ENCODE measurements at regions not wholly inside any gene's neighbourhood (a gene's known extent, or its start where the extent isn't known, plus 50 kb on each side); places are given as distances from the start of the nearest gene placed in this dataset.
"Not testable (repeated sequence)": the region's sequence is repeated elsewhere in the genome, so short reads cannot be mapped to it uniquely, and the experiment has no call there.

DNA sequence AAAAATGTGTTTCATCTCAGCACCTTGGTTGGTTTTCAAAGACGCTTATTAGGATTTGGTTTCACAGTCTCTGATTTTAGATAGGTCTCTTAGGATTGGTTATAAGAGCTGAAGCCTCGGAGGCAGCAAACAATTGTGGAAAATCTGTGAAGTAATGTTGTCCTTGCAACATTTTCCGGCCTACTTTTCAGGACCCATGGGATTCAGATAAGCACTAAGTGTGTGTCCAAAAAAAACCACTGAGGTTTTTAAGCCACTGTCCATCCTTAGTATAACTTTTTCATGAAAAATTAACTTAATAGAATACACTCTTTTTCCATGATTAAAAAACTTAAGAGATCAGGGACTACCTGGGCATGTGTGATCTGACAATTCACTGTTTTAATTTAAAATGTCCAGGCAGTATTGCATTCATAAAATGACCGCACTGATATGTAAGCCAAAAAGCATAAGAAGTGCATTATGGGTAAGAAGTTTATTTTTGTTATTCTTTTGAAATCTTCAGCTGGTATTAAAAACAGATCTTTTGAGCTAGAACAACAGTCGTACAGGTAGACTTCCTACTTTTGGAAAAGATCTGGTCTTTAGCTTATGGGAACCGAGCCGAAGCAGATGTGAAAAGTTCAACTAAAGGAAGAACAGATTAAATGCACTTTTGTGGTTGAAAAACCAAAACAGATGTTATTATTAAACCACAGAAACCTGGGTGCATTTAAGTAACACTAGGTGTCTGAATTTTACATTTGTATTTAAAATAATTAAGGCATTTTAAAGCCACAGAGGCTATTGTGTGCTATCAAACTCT, 479.4 kb upstream of the ZEB2 start:
- DNase-seq, result no peak

DNA sequence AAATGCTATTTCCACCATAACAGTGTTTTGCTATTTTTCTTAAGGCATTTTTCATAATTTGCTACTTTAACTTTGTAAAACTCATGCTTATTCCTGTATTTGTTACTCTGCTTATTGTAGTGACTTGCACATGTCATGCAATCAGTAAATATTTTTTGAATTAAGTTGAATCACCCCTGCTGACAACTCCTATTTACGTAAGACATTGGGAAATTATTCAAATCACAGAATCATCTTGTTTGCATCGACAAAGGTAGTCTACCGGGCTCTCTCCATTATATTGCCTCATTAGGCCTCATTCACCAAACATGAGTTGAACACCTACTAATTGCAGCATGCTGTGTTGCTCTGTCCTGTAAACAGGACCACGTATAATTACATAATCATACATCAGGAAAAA, 478.5 kb upstream of the ZEB2 start:
- no peak for DNase-seq

DNA sequence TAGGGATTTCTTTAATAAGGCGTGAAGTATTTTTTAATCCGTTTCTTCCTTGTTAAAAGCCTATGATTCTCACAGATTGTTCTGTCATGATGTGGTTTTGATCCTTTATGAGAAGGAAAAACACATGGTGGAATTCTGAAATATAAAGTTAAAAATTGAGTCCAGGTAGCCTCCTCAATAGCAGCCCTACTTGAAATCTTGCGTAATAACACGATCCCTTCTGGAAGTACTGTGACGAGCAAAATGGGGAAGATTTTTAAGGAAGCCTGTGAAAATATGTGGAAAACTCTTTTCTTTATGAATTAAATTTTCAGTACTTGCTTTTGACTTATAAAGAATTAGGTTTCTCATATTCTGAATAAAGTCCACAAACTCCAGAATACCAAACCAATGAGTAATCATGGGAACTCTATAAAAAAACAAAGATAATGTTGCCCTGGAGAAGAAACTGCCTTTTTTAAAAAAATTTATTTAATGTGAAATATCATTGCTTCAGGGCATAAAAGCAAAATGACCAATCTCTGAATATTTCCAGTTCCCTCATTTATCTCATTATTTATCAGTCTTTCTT, 476.4 kb upstream of the ZEB2 start:
- DNase-seq, result no peak

DNA sequence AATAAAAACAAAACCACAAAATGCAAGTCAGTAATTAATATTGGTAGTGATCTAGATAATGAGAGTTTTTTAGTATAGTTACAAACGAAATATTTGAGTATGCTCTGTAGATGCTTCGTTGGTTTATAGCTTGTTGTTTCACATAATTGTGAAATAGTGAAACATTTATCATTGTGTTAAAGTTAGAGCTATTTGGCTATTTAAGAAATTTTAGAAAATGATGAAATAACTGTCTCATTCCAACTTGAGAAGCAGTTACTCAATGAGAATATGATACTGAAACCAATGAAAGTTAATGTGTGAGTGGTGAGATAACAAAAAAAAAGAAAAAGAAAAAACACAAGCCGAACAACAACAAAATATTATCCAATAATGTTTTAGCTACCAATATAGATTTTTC, 475.6 kb upstream of the ZEB2 start:
- DNase-seq, result no peak

DNA sequence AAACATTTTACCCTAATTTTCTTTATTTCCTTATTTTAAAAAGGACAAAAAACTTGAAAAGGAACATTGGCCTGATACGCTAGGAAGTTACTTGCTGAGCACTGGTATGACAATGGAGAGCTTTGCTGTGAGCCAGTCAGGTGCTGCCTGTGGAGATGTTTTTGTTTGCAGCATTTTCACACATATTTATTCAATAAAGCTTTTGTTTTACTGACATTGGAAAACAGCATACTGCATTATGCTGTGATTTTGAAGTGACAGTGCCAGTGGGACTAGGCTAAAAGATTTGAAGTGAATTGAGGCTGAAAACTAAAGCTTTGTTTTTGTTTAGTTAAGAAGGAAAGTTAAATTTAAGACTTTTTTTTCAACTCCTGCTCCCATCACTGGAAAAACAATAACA, 470.7 kb upstream of the ZEB2 start:
- DNase-seq, result no peak

DNA sequence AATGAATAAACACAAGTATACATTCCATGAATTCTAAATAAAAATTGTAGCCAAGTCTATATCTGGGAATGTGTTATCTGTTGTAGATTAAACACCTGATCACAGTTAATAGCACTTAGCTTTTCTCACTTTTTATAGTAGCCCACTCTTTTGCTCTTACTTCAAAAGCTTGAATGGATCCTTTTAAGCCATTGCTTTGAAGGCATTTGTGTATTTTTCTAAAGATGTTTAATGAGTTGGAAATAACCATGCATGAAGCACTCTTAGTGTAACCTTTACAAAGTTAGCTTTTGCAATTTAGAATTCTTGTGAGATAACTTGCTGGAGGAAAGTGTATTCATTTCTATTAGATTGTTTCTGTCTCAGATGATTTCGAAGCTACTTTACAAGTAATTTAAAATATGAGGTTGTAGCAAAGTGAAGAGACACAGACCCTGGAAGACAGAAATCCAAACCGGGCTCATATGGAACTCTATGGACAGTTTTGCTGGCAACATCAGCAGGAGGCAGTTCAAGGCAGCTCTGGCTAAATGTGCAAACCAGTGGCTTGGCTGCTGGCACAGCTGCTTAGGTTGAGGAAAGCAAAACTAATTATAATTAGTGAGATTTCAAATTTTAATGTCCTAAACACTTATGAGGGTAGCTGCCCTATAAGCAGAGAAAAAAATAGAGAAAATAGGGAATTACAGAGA, 469.8 kb upstream of the ZEB2 start:
- no peak for DNase-seq

DNA sequence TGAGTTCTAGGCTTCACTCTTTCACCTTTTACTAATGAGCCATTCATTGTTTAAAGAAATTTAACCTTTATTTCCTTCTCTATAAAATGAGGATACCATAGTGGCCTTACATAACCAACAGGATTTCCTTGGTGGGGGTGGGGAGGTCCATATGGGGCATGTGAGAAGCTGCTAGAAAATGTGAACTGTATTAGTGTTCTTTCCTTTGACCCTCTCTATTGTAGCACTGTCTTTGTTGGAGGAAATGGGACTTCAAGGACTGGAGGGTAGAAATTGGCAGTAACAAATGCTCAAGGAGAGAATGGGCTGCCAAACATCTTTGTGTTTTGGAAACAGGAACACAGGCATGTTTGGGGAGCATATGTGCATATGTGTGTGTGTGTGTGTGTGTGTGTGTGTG, 468.7 kb upstream of the ZEB2 start:
- no peak for DNase-seq

DNA sequence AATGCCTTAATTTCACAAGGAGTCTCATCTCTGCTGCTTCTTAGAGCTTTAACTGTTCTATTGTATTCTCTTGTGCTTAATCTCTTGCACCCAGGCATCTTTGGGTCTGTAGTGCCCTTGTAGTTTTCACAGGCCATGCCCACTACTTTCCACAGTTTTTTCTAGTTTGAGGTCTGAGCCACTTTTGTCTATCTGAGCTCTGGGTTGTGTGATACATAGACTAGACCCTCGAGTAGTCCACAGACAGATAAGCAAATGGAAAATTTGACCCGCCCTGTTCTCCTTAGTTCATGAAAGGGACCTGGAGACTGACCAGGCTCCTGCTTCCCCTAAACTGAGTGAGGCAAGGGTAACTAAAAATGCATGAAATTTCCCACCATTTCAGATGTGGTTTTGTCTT, 466.8 kb upstream of the ZEB2 start:
- no peak for DNase-seq

DNA sequence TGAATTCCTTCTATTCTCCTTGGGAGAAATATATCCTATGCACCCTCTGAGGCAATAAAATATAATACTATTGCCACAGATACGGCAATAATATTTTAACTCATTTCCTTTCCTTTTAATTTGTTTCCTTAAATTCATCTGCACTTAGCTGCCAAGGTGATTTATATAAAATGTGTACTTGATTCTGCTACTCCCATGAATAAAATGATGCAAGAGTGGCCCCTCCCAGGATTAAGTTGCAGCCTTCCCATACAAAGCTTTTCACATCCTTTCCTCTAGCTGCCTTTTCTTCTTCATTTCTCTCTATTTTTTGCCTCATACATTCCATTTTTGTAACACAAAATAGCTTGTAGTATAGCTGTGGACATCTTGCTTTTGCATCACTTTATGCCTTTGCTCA, 464.1 kb upstream of the ZEB2 start:
- DNase-seq, result no peak

DNA sequence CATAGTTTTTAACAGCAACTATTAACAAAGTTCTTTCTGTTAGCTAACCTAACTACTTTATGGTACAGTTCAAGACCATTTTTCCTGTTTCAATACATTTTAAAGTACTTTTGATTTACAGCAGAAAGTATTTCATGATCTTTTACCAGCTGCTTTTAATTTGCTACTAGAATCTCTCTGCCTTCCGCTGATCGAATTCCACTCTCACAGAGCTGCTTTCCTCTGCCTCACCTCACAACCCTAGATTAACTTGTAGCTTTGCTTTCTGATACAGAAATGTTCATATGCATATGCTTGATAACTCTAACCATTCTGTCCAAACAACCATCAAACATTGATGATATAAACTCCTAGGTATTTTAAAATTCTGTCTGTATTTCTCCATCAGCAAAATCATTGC, 463.2 kb upstream of the ZEB2 start:
- no peak for DNase-seq

DNA sequence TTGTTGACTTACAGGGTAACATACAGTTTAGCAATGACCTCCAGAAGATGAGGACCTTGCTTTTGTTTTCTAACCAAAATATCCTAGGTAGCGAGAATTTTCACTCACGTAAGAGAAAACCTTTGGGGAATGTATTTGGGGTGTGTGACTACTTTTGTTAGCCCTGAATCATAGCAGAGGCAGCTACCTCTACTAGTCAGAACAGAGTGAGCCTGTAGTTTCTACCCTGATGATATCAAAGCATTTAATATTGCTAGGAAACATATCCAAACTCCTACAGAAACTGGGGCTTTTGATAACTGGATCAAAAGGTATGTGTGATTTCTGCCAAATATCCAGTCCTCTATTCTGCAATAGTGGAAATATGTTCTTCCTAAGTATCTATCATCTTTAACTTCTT, 462.6 kb upstream of the ZEB2 start:
- DNase-seq, result no peak

DNA sequence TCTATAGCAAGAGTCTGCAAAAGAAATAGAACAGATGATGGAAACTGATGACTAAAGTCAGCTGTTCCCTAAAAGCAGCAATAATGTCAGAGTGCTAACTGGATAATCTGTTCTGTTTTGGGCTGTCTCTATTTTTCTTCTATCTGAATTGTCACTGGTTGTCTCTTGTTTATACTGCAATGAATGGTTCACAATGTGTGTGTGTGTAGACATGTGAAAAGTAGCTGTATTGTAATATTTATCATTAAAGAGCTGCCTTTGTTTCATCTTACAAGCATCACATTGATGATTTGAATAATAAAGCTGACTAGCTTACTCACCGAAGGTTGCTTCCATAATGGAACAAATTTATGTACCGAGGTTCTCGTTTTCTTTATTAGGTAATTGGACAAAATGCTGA, 456.0 kb upstream of the ZEB2 start:
- DNase-seq, result no peak

DNA sequence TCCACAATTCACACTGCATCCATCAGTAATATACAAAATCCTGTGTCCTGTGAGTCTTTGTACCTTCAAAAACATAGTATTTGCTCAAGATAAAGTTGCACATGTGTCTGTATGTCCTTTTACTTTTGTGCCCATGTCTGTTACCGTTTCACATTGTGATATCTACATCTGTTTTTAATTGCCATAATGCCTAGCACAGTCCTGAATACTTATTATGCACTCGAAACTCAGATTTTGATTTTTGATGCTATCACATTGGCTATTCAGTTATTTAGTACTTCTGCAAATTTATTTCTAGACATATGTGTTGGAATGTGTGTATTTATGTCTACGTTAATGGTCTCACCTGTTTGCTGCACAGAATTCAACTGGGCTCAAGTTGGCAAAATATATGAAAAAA, 452.8 kb upstream of the ZEB2 start:
- DNase-seq, result no peak

DNA sequence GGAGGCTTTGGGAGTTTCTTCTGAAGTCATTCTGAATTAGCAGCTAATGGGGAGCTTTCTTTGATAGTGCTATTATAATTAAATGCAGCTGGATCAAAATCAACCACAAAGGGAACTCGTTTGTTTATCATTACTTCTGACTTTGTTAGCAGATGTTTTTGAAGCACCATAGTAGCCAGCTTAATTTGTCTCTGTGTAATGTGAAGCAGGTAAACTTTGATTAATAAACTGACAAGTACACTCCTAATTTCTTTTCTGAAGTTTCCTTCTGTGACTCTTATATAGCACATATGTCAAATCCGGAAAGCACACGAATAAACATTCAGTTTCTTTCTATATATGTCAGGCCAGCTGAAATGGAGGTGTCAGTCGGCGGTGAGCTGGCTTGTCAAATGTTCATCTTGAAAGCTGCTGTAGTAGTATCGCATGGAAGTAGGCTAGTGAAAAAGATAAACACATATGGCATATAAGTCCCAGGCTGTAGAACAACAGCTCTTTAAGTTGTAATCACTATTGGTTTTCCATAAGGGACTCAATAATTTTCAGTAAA, 451.9 kb upstream of the ZEB2 start:
- DNase-seq, result no peak

DNA sequence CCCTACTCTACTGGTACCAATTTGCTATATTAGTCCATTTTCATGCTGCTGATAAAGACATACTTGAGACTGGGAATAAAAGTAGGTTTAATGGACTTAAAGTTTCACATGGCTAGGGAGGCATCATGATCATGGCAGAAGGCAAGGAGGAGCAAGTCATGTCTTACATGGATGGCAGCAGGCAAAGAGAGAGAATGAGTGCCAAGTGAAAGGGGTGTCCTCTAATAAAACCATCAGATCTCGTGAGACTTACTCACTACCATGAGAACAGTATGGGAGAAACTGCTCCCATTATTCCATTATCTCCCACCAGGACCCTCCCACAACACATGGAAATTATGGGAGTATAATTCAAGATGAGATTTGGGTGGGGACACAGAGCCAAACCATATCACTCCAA, 450.5 kb upstream of the ZEB2 start:
- DNase-seq, result not testable (repeated sequence)

DNA sequence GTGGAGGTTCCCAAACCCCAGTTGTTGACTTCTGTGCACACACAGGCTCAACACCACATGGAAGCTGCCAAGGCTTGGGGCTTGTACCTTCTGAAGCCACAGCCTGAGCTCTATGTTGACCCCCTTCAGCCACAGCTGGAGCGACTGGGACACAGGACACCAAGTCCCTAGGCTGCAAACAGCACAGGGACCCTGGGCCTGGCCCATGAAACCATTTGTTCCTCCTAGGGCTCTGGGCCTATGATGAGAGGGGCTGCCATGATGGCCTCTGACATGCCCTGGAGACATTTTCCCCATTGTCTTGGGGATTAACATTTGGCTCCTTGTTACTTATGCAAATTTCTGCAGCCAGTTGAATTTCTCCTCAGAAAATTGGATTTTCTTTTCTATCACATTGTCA, 449.6 kb upstream of the ZEB2 start:
- not testable (repeated sequence) for DNase-seq

DNA sequence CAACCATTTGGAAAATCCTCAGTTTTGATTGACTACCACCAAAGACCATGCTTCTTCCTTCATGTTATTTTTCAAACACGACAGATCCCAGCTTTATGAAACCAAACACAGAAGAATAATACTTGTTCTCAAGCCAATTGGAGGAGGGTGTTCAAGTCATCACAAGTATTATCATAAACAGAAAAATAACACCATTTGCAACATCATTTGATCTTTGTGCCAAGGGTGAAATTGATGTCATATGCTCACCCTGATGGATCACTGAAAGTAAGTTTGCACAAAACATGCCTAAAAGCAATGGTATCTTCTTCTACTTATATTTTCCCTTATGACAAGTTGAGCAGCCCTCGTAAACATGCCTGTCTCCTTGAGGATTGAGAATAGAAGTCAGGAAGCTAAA, 448.0 kb upstream of the ZEB2 start:
- DNase-seq, result no peak

DNA sequence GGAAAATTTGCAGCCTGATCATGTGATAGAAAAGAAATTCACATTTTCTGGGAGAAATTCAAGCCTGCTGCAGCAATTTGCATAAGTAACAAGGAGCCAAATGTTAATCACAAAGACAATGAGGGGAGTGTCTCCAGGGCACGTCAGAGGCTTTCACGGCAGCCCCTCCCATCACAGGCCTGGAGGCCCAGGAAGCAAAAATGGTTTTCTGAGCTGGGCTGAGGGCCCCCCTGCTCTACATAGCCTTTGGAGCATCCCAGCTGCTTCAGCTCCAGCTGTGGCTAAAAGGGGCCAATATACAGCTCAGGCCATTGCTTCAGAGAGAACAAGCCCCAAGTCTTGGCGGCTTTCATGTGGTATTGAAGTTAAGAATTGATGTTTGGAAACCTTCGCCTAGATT, 445.3 kb upstream of the ZEB2 start:
- DNase-seq, result no peak

DNA sequence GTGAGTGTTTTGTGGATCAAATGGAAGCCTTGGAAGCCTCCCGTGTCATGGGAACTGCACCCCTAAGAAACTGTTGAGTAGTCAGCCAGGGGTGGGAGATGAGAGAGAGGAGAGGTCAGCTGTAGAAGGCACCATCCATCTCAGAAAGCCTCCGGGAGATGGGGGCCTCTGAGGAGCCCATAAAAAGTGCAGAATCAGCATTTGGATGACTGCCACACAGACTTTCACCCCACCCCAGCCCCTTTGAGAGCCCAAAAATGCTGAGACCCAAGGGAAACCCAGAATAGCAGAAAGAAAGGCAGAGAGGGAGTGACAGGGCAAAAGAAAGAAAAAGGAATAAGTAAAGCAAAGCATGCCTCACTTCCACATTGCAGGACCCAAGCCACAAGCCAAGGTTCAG, 443.1 kb upstream of the ZEB2 start:
- no peak for DNase-seq

DNA sequence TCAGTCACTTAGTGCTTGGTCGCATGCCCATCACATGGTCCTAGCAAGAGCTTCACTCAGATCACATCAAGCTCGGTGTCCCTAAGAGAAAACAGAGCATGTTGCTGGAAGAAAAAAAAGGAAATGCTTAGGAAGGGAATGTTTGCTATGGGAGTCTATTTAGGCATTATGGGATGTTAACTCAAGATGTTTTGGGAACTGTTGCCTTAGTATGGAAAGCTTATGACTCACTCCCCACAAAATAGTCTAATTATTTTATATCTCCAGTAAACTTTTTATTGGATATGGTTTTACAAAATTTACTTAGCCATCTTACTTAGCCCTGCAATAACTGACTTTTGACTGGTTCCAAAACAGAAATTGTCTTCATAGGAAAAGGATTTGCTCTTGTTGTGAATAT, 439.5 kb upstream of the ZEB2 start:
- DNase-seq, result no peak

DNA sequence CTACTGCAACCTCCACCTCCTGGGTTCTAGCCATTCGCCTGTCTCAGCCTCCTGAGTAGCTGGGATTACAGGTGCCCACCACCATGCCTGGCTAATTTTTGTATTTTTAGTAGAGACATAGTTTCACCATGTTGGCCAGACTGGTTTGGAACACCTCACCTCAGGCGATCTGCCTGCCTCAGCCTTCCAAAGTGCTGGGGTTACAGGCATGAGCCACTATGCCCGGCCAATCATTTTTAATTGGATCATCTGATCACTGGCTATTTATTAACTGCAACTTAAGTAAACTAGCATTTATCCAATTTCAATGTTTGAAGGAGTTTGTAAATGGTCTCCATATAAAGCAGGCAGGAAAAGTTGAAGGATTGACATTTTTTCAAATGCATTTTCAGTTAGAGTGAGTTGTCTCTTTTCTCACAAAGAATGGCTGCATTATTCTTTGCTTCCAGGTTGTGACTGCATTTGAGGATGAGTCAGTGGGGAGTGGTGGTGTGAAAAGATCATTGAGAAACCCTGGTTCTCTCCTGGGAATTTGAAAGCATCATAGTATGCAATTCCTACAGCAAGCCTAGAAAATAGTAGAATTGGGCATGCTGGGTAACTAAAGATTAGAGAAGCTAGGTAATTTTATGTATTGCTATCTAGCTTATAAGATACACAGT, 431.1 kb upstream of the ZEB2 start:
- DNase-seq, result no peak

DNA sequence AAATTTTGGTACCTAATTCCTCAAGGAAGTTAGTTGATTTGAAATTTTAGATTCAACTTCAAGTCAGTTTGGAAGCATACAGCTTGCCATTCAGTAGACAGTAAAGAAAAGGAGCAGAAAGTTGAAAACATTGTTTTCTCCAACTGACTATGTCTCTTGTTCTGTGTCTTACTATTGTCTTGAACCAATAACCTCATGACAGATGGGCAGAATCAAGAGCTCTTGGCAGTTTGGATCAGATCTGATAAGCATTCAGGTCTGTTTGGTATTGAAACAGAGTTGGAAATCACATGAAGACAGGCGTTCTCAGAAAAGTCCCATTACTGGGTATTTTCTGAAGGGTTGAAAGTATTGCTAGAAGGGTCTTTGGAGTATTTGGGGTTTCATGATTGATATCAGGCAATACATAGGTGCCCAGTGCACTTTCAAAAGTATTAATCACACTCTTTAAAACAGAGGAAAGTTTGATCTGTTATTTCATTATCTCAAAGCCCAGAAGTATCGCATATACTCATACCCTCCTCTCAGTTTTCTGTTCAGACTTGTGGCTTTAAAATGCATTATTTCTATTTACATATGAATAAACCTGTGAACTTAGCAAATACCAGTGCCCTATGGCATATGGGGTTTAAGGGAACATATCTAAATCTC, 428.4 kb upstream of the ZEB2 start:
- DNase-seq, result no peak

DNA sequence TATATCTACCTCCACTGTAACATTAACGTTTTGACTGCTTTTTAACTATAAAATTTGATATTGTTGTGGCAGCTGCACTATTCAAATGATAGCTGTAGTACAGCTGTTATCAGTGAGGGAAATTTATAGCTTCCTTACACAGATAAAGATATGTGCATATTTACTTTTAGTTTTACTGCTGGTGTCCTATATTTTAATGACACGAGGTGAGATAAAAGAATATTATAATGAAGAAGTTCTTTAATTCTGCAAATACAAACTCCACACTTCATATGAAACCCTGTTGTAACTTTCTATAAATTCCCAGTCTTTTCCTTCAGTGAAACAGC, 427.8 kb upstream of the ZEB2 start:
- DNase-seq, result no peak
